KG1 (cell line): ENCODE measurements at regions not wholly inside any gene's neighbourhood (a gene's known extent, or its start where the extent isn't known, plus 50 kb on each side); places are given as distances from the start of the nearest gene placed in this dataset.

Experiments used
- DNase-seq: peaks from one replicate; lab custom pipeline; 2025; lab: John Stamatoyannopoulos, UW

DNA sequence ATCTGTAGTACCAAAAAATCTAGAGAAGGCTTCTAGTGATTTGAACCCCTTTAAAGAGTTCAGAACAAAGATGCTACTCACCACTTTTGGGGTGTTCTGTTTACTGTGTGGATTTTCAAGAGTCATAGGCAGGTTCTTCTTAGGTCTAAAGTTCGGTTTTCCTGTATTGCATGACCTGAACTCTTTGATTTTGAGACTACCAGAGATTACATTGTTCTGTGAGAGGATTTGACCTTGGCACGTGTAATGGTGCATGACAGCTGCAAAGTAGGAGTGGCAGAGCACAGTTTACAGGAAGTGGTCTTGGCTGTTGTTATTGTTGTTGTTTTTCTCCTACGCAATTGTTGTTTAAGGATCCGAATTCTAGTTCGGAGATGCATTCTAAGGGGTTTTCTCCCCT, 592.7 kb downstream of the EPHA7 start:
- no peak for DNase-seq

DNA sequence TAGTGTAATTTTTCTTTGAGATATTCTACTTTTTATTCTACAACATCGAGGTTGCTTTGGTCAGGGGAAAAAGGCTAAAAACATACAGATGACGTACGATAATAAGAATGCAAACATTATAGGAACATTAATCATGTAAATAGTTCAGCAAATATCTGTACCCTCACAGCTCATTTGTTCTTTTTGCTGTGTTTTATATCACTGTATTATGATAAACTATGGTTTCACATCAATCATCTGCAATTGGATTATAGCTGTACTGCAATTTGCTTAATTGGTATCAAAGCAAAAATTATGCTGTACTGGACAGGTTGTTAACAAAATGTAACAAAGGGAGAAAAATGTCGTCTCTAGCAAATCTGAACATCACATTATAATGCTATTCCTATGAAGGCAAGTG, 597.1 kb downstream of the EPHA7 start:
- DNase-seq: no peak

DNA sequence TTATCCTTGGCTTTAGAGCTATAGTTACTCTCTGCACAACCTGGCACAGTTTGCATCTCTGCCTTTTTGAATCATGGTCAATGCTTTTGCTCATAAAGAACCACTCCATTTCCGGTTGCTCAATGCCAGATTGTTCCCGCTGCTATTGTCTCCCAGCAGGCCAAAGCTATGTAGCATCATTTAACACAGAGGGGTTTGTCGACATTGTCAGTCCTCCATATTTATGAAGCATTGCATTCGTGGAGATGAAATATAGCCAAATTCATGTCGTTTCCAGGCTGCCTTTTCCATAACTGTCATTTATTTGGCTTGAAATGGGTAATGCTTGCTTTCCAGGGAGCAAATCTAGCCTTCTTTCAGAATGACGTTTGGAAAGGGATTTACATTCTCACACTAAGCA, 598.8 kb downstream of the EPHA7 start:
- no peak for DNase-seq

DNA sequence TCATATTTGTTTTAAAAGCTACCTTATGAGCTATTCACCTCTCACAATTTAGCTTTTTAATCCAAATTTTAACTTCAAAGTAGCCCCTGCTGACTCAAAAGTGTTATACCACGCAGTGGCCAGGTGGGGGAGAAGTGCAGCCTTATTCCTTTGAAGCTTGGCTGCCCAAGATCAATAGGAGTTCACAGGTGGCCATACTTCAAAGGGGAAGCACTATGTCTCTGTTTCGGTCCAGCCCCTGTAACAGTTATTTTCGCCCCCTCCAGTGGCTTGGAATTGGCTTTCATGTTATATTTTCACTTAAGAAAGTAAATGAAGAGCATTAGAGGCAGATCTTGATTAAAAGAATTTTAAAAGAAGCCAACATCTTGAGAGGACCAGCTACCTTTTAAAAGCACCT, 608.4 kb downstream of the EPHA7 start:
- DNase-seq: no peak

DNA sequence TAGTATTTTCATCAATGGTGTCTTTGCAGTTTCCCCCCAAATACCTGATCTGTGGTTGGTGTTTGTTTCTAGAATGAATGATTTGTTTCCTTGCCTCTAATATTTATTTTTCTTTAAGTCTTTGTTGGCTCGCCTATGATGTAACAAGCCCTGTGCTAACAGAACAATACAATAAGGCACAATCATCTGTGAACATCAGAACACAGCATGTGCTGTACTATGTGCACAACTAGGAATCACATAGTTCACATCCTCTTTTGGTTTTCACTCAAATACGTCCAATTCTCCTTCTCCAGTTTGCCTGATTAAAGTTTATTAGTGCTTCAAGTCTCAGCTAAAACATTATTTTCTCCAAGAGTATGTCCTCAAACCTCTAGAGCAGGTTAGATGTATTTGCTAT, 613.1 kb downstream of the EPHA7 start:
- no peak for DNase-seq

DNA sequence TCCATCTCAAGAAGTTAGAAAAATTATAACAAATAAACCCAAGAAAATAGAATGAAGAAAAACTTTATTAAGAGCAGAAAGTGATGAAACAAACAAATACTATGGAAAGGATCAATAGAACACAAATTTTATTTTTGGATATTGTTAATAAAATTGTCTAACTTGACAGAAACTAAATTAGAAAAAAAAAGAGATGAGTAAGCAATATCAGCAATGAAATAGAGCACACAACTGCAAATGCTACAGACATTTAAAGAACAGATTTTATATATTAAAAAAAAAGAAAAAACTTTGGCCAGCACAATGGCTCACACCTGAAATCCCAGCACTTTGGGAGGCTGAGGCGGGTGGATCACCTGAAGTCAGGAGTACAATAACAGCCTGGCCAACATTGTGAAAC, 628.0 kb downstream of the EPHA7 start:
- DNase-seq: no peak

DNA sequence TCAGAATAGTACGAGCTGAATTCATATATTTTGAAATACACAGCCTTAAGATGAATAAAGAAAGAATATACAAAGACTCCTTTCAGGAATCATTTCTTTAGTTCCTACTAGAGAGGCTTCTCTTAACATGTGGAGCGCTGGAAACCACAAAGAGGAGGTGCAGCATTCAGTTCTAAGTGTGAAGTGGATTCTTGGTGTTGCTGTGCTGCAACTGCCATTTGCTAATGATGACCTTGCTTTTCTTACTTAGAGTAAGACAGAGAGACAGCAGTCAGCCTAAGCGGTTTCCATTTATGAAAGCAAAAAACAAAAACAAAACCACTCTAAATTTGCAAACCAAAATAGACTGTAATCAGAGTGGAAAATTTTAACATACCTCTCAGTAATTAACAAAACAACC, 629.0 kb downstream of the EPHA7 start:
- no peak for DNase-seq

DNA sequence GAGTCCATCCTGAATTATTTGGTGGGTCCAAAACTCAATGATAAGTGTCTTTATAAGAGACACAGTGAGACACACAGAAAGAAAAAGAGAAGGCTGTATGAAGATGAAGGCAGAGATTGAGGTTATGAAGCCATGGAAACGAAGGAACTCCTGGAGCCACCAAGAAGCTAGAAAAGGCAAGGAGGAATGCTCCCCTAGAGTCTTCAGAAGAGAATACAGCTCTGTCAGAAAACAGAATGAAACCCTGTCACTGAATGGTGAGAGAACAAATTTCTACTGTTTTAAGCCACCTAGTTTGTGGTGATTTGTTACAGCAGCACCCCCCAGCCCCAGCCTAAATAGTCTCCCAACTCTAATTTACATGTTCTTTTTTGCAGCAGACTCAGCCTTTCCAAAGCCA, 635.1 kb downstream of the EPHA7 start:
- no peak for DNase-seq

DNA sequence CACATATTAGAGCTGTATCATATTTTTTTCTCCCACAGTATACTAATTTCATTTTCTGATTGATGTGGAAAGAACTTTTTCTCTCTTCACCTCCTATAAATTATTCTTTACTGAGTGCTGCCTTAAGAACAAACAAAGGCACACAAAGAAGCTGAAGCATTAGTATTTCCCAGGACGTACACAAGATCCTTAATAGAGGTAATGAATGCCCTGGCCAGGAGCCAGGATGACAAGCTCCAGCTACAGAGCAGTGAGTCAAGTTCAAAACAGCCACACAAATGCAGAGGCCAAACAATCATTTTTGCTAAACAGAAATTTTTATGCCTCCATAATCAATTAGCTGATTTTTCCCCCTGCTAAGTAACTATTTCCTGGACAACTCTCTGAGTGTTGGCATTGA, 639.6 kb downstream of the EPHA7 start:
- DNase-seq: no peak

DNA sequence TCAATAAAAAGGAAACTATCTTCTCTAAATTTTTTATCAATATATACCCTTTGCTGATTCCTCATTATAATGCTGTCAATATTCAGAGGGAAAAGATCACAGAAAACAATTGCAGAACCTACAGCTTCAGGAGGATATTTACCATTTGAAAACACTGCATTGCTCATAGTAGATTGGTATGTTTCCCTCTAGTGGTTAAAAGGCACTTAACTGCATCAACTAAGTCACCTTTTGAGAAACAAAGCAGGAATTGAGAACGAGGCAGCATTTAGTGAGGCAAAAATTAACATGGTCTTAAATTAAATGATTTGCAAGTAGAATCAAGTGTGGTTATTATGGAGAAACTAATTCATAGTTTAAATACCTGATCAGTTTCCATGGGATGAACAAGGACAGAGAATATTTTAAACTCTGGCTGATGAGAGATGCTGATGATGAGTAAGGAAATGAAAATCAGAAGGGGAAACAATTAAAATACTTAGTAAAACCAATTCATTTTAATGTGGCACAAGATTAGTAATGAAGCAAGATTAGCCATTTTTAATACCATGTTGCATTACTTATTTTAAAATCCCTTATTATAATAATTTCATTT, 642.1 kb downstream of the EPHA7 start:
- DNase-seq: no peak

DNA sequence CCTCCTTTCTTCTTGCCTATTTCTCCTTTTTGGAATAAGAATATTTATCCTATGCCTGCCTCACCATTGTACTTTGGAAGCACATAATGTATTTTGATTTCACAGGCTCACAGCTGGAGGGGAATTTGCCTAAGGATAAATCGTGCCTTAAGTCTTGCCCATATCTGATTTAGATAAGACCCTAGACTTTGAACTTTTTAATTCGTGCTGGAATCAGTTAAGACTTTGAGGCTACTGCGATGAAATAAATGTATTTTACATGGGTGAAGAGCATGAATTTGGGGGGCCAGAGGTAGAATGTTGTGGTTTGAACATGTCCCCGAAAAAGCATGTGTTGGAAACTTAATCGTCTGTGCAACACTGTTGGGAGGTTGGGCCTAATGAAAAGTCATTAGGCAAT, 648.8 kb downstream of the EPHA7 start:
- DNase-seq: no peak

DNA sequence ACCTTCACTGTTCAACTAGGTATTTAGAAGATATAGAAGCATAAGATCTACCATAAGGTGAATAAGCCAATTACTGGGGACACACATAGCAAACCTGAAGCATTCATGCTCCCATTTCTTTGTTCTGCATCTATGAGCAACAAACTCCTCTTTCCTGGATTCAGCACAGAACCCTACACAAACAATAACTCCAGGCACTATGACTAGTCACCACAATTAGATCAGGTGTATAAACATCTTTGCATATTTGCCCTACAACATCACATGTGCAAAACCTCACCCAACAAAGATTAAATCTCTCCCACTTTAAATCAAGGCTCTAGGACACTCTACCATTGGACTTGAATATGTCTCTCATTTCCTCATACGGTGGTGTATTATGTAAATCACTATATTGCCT, 652.3 kb downstream of the EPHA7 start:
- no peak for DNase-seq

DNA sequence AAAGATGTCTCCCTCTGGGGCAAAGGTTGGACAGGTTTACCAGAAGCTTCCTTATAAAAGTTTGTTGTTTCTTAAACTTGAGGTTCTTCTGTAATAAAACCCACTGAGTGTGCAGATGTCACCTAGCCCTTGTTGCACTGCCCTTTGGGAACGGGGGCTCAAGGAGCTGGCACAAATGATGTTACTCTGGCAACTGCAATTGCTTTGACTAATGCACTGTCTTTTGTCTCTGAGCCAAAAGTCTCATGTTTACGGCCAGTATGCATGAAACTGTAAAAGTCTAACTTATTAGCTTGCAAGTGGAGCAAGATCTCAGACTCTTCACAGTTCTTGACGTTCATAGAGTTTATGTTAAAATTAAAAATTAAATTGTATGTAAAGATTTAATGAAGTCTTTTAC, 655.7 kb downstream of the EPHA7 start:
- no peak for DNase-seq

DNA sequence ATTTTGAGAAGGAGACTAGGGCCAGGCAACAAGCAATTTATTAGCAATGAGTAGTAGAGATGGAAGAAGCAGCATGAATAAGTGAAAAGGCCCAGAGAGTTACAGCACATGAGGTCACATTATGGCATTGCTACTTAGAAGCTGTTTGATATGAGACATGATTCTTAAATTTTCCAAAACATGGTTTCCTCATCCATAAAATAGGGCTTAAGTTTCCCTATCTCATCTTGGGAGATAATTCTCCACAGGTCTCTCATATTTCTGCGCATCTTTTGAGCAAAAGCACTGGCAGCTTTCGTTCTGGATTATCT, 656.1 kb downstream of the EPHA7 start:
- no peak for DNase-seq

DNA sequence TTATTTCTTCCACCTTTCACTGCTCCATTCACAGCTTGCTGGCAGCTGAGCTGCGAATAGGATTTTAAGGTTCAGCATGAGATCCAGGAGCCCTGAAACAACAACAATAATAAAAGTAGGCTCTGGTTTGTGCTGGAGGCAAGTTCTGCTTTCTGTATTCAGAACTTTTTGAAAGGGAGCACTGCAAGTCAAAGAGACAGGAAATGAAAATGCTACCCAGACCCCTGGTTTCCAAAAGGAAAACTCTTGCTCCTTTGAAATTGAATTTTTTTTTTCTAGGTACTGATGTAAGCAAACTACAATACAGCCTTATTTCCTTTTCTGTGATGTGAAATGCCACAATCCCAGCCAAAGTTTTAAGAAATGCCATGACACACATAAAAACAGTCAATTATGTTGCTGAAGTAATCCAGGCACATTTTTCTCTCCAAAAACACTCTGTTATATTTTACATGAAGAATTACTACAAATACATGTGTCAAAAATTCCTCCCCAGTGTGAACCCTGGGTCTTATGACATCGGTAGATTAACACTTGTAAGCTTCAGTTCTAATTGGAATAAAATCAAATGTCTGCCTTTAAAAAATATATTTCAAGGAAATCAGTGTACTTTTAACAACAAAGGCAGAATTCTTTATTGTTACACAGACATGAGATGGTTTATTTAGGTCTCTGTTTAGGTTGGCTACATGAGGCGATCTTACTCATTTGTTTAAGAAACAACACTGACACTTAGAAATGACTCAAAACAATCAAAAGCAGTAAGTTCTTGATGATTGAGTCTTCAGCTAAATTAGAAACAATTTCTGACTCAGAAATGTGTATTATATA, 656.7 kb downstream of the EPHA7 start:
- DNase-seq: no peak

DNA sequence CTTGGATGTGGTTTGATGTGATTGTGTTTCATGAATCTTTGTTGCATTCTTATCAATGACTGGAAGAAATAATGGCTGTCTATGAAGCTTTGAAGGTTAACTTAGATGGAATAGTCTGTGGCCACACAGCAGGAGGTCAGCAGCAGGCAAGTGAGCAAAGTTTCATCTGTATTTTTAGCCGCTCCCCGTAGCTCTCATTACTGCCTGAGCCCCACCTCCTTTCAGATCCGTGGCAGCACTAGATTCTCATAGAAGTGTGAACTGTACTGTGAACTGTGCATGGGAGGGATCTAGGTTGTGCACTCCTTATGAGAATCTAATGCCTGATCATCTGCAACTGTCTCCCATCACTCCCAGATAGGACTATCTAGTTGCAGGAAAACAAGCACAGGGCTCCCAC, 660.2 kb downstream of the EPHA7 start:
- no peak for DNase-seq

DNA sequence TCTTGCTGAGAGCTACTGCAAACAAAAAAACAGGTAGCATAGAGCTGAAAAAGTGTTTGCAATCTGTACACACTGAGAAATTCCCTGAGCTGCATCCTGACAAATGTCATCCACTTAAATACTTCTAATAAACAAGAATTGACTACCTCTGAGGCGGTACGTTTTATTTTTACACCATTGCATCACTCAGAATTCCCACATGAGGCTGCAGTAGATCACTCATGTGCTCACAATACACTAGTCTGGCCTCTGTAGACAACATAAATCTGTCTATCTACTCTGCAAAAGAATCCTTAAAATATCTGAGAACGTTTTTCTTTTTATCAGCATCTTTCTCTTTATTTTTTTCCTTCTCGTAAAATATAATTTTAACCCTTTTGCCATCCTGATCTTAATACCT, 661.4 kb downstream of the EPHA7 start:
- no peak for DNase-seq

DNA sequence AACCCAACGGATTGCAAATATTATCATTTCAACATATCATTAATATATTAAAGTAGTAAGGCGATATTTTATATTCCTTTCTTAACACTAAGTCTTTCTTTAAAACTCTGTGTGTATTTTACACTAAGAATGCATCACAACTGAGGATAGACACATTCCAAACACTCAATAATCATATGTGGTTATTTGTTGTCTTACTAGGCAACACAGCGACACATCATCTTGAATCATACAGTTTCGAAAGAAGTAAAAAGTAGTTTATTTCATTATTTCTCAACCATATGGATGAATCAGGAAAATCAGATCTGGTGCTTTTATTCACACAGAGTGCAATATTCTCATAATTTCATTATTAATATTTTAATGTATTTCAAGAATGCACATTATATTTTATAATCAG, 662.4 kb downstream of the EPHA7 start:
- no peak for DNase-seq

DNA sequence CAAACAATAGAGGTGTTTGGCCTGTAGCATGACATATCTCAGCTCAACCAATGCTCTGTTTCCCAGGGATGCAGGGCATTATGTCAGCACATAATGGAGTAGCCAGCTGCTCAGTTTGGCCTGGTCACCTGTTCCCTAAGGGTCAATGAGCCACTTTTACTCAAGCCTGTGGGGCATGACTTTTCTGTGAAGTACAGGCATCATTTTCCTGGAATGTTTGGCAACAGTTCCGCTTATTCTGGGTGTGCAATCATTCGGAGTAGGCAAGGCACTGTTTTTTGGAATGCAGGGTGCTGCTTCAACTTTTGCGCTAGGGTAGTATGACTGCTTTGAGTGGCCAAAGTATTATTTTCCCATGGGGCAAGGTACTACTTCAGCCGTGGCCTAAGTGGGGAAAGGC, 665.4 kb downstream of the EPHA7 start:
- no peak for DNase-seq

DNA sequence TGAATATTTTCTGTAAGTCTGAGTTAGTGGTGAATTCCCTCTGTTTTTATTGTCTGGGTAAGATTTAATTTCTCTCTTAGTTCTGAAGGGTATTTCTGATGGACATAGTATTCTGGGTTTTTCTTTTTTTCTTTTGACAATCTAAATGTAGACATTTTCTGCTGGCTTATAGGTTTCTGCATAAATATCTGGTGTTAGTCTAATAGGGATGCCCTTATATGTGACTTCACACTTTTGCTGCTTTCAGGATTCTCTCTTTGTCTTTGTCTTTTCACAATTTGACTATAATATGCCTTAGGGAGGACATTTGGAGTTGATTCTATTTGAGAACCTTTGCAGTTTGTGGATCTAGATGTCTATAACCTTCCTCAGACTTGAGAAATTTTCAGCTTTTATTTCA, 667.2 kb downstream of the EPHA7 start:
- DNase-seq: no peak

DNA sequence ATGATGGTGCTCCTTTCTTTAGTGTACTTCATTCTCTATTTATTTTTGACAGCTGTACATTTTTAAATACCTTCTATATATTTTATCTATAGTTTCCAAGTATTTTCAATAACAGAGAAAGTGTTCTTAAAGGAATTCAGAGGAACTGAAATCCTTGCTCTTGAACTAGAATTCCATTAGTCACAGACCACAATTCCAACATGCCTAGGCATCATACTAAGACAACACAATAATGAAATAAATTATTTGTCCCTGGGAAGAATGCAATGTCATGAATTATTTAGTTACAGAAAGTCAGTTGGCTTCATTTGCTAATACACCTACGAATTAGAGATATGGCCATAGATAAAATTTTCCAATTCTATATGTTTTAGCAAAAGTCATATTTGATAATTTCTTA, 671.2 kb downstream of the EPHA7 start:
- DNase-seq: no peak

DNA sequence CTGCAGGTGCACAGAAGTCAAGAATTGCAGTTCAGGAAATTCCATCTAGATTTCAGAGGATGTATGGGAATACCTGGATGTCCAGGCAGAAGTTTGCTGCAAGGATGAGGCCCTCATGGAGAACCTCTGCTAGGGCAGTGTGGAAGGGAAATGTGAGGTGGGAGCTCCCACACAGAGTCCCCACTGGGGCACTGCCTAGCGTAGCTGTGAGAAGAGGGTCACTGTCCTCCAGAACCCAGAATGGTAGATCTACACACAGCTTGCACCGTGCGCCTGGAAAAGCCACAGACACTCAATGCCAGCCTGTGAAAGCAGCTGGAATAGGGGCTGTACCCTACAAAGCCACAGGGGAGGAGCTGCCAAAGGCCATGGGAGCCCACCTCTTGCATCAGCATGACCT, 681.4 kb downstream of the EPHA7 start:
- DNase-seq: no peak

DNA sequence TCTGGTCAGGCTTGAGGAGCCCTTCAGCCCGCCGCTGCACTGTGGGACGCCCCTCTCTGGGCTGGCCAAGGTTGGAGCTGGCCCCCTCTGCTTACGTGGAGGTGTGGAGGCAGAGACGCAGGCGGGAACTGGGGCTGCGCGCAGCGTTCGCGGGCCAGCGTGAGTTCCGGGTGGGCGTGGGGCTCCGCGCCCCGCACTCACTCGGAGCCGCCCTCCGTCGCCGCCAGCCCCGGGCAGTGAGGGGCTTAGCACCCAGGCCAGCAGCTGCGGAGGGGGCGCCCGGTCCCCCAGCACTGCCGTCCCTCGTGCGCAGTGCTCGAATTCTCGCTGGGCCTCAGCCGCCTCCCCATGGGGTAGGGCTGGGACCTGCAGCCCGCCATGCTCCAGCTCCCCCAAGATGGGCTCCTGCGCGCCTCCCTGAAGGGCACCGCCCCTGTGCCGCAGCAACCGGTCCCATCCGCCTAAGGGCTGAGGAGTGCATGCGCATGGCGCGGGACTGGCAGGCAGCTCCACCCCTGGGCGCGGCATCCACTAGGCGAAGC, 695.9 kb downstream of the EPHA7 start:
- no peak for DNase-seq

DNA sequence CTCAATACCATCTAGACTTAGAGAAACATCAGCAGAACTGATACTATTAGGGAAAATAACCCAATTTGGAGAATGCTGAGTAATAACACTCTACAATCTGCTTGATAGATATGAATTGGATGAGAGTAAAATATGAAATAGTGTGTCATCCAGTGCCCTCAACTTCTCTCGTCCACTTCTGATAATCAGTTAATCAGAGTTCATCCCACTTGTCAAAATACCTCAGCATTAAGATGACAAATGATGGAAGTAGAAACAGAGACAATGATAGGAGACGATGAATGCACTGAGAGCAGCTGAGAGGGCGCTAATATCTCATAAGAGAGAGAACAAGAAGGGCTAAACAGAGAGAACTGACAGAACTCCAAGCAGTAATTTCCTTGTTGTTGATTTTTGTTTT, 699.6 kb downstream of the EPHA7 start:
- no peak for DNase-seq
